ENCODE measurements at regions not wholly inside any gene's neighbourhood (a gene's known extent, or its start where the extent isn't known, plus 50 kb on each side); places are given as distances from the start of the nearest gene placed in this dataset.

DNA sequence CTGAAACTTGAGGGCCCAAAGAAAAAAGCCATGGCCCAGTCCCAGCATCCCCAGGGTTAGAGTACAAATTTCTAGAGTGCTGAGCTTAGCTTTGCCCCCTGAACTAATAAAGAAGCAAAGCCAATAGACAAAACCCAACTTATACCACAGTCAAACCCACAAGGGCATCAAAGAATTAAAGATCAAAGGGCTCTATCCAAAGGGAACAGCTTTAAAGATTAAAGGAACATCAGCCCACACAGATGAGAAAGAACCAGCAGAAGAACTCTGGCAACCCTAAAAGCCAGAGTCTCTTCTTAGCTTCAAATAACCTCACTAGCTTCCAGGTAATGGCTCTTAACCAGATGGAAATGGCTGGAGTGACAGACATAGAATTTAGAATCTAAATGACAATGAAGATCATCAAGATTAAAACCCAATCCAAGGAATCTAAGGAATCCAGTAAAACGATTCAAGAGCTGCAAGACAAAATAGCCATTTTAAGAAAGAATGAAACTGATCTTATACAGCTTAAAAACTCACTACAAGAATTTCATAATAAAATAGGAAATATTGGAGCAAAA is 93.9 kb downstream of the YIPF5 start:
- WGBS (ENCODE audit: extremely low coverage, insufficient read length, low lambda C conversion rate): no CpG with 5 or more reads among the region's 1 CpG
- Mint-ChIP-seq H3K27ac (peak overlapping the region in 1 of 3 experiments; percentile 56; a peak in 1 of 7 replicates), H3K4me1 (peaks cover 7 to 8% of the 10 kb centered on the region in 2 experiments), H3K27me3 (ENCODE audit: low read depth) (no peaks in the 10 kb centered on the region; the same call in 1 of the 2 replicates), H3K9me3 (peaks cover 23 to 32% of the 10 kb centered on the region in 2 experiments), H3K4me3 (no peak overlapping the region; a peak in 1 of 5 replicates), H3K36me3 (ENCODE audit: insufficient read depth in 1 of 3, low read depth in 3 of 3) (peaks cover 7 to 27% (median 22%) of the 10 kb centered on the region in 3 experiments; a peak in 6 of 7 replicates)
- Histone ChIP-seq H3K4me2 (ENCODE audit: insufficient read depth, insufficient read length, low read length) (no peak overlapping the region), H3K18ac (ENCODE audit: insufficient read length, low read depth, low read length) (no peak overlapping the region), H2AK5ac (ENCODE audit: insufficient read length, low read length) (no peak overlapping the region), H2BK20ac (ENCODE audit: low read depth, low read length, poor library complexity, severe bottlenecking) (no peak overlapping the region), H3K4ac (ENCODE audit: low read depth, low read length) (no peak overlapping the region), H3K27me3 (ENCODE audit: insufficient read depth, low read length) (no peaks in the 10 kb centered on the region), H2BK12ac (ENCODE audit: insufficient read length, low read depth, low read length) (no peak overlapping the region), H4K20me1 (ENCODE audit: control insufficient read depth, insufficient read depth, insufficient read length) (no peaks in the 10 kb centered on the region), H3K27ac (ENCODE audit: insufficient read length, low read depth, low read length) (no peak overlapping the region), H2BK120ac (ENCODE audit: low read depth, low read length, poor library complexity, severe bottlenecking) (no peak overlapping the region), H3K79me2 (ENCODE audit: insufficient read depth, low read length) (no peaks in the 10 kb centered on the region; the same call in 1 of the 2 replicates), H3K79me1 (ENCODE audit: insufficient read depth, low read depth, low read length, poor library complexity, severe bottlenecking) (no peaks in the 10 kb centered on the region), H4K91ac (ENCODE audit: insufficient read length, low read depth, low read length) (no peak overlapping the region), H3K9ac (ENCODE audit: extremely low read depth, insufficient read length, low read length) (no peak overlapping the region), H4K8ac (replicated peaks; ENCODE audit: insufficient read length, low read depth, low read length) (no peak overlapping the region), H3K14ac (ENCODE audit: insufficient read depth, low read length) (no peak overlapping the region; the same call in 1 of the 2 replicates), H2AFZ (ENCODE audit: low read length) (no peak overlapping the region), H3K23ac (ENCODE audit: insufficient read length, low read depth, low read length) (no peak overlapping the region), H3K23me2 (ENCODE audit: insufficient read length, low read depth, low read length, poor library complexity, severe bottlenecking) (no peaks in the 10 kb centered on the region), H3K9me3 (ENCODE audit: control insufficient read depth, low read depth, low read length) (no peaks in the 10 kb centered on the region), H4K5ac (ENCODE audit: insufficient read length, low read depth, low read length) (no peak overlapping the region), H2BK5ac (ENCODE audit: insufficient read length, low read length) (no peak overlapping the region), H3T11ph (ENCODE audit: low read length) (no peak overlapping the region), H3K4me1 (ENCODE audit: insufficient read depth, low read length) (peaks cover 5% of the 10 kb centered on the region; the same call in 1 of the 2 replicates), H3K56ac (ENCODE audit: insufficient read length, low read depth, low read length) (no peak overlapping the region), H2BK15ac (ENCODE audit: low read depth, low read length) (no peak overlapping the region)
- TF ChIP-seq, protein P1, sequence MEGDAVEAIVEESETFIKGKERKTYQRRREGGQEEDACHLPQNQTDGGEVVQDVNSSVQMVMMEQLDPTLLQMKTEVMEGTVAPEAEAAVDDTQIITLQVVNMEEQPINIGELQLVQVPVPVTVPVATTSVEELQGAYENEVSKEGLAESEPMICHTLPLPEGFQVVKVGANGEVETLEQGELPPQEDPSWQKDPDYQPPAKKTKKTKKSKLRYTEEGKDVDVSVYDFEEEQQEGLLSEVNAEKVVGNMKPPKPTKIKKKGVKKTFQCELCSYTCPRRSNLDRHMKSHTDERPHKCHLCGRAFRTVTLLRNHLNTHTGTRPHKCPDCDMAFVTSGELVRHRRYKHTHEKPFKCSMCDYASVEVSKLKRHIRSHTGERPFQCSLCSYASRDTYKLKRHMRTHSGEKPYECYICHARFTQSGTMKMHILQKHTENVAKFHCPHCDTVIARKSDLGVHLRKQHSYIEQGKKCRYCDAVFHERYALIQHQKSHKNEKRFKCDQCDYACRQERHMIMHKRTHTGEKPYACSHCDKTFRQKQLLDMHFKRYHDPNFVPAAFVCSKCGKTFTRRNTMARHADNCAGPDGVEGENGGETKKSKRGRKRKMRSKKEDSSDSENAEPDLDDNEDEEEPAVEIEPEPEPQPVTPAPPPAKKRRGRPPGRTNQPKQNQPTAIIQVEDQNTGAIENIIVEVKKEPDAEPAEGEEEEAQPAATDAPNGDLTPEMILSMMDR (conservative IDR thresholded peaks at IDR 0.05): no peak
- DNase-seq: no peak
